HUES48 (cell line): ENCODE measurements at regions not wholly inside any gene's neighbourhood (a gene's known extent, or its start where the extent isn't known, plus 50 kb on each side); places are given as distances from the start of the nearest gene placed in this dataset.

ENCODE experiments used
- H3K27ac ChIP-seq: one replicate; pipeline ENCODE4 v1.7.0; 2013; ENCODE audit warnings: low read depth, low read length, inconsistent platforms
- H3K27me3 ChIP-seq: 2 replicates; pipeline ENCODE4 v1.6.1; 2013; ENCODE audit warnings: mild to moderate bottlenecking, low read length; ENCODE audit not compliant: control insufficient read depth, insufficient read depth
- H3K36me3 ChIP-seq: 2 replicates; pipeline ENCODE4 v1.6.1; 2013; ENCODE audit warnings: low read length; ENCODE audit not compliant: control insufficient read depth, insufficient read depth
- H3K4me1 ChIP-seq: 2 replicates; pipeline ENCODE4 v1.6.1; 2013; ENCODE audit warnings: mild to moderate bottlenecking, low read length; ENCODE audit not compliant: control insufficient read depth, insufficient read depth
- H3K4me3 ChIP-seq: 2 replicates; pipeline ENCODE4 v1.5.1; 2013; ENCODE audit warnings: mild to moderate bottlenecking, low read depth, low read length
- H3K9ac ChIP-seq: 2 replicates; pipeline ENCODE4 v1.6.1; 2013; ENCODE audit warnings: mild to moderate bottlenecking, low read depth, low read length, moderate library complexity
- H3K9me3 ChIP-seq: 2 replicates; pipeline ENCODE4 v1.6.1; 2013; ENCODE audit warnings: low read length; ENCODE audit not compliant: control insufficient read depth, insufficient read depth

DNA sequence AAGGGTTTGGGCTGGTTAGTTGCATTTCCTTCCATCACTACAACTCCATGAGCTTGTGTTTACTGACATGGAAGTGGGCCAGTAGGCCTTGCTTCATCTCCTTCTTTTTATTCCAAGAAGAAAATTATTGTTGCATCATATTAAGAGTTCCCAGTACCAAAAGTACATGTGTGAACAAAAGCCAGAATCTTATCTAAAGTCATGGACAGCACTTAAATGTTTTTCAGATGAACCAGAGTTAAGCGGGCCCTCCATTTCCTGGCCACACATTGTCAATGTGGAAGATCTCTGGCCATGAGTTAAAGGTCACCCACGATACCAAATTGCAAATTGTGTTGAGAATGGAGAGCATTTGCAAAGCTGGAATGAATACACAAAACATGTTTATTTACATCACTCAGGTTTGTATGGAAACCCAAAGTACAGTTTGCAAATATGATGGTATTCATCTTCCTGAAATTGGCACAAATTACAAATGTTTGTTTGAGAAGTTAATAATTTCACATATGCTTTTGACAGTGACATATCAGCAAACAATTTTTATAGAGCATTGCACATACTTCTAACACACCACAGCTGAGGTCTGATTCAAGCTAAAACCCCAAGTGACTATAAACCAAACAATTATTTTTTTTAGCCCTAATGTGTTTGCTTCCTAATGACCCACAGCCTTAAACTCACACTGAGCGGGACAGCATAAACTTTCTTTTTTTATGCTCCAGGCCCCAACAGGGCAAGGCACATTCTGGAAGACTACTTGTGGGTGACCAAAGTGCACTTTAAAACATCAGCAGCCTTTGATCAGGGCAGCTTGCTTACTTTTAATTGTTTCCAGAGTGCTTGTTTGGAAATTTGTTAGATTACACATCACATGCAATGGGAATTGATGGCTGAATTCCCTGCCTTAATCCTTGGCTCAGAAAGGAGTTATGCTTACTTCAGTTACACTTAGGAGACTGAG, 502.9 kb upstream of the SLIT2 start:
- no peak overlapping the region for H3K27ac ChIP-seq
- no peak overlapping the region for H3K9ac ChIP-seq
- H3K4me3 ChIP-seq: no peak overlapping the region
- no peaks in the 10 kb centered on the region for H3K9me3 ChIP-seq
- H3K36me3 ChIP-seq: no peaks in the 10 kb centered on the region
- no peaks in the 10 kb centered on the region for H3K4me1 ChIP-seq
- no peaks in the 10 kb centered on the region for H3K27me3 ChIP-seq

DNA sequence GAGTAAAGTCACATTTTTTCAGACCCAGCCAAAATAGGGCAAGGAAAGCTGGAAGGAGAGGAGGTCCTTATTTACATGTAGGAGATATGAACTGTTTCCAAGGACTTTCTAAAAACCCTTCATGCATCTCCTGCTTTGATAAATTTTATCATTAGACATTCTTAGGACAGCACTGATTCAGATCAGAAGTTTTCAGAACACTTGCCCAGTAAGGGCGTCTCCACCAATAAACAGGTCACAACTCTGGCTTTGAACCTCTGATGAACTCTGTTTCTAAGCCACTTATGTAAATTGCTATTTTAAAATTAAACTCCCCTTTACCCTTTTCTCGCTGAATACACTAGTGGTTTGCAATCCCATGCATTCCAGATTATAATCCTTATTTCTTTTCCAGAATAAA, 505.3 kb upstream of the SLIT2 start:
- no peaks in the 10 kb centered on the region for H3K4me1 ChIP-seq
- H3K27ac ChIP-seq: no peak overlapping the region
- H3K9me3 ChIP-seq: no peaks in the 10 kb centered on the region

DNA sequence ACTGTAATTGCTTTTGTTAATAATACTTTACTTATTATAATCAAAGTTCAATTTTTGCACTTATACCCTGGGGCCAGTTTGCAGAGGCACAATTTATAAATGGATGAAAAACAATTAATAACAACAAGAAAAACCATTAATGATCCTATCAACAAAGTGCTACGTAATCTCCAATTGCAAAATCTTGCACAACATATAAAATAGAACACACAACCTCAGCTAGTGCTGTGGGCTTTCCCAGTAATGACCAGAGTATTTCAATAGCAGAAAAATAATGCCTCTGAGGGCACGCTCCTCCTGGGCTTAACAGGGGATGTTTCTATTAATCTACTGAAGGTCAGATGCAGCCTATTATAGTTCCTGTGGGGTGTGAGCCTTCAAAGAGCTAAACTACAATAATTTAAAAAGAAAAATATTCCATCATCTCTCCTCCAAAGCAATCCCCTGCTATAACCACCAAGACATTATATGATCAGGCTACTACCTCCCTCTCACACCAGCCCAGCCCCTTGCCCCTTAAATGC, 508.5 kb upstream of the SLIT2 start:
- Histone ChIP-seq H3K4me1 (no peaks in the 10 kb centered on the region), H3K36me3 (no peaks in the 10 kb centered on the region), H3K4me3 (no peak overlapping the region), H3K9me3 (no peaks in the 10 kb centered on the region), H3K27me3 (no peaks in the 10 kb centered on the region), H3K9ac (no peak overlapping the region), H3K27ac (no peak overlapping the region)

More for the DNA sequence above, 505.3 kb upstream of the SLIT2 start:
- Histone ChIP-seq H3K9ac (no peak overlapping the region), H3K36me3 (no peaks in the 10 kb centered on the region), H3K27me3 (no peaks in the 10 kb centered on the region), H3K4me3 (no peak overlapping the region)

DNA sequence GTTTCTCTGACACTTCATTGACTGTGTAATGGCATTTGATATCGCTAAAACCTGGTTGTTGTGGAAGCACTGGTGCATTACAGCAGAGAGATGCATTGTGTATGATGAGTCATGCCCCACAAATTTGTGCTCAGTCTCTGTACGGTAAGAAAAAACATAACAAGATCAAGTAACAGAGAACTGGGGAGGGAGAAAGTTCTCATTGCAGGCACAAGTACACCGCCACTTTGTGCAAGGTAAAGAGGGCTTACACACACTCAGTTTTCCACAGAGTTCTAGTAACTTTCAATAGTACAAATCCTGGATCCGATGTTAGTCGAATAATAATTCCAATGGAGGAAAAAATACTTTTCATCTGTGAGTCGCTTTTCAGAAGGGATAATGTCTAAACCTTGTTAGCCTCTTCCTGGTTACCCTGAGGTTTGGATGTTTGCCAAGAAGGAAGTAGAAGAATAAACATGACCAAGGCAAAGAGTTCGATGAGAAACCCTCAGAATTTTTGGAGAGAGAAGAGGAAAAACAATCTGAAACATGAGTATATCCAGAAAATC, 512.5 kb upstream of the SLIT2 start:
- no peak overlapping the region for H3K27ac ChIP-seq
- no peak overlapping the region for H3K9ac ChIP-seq
- H3K9me3 ChIP-seq: no peaks in the 10 kb centered on the region
- H3K36me3 ChIP-seq: no peaks in the 10 kb centered on the region
- H3K4me1 ChIP-seq: no peaks in the 10 kb centered on the region
- no peak overlapping the region for H3K4me3 ChIP-seq
- no peaks in the 10 kb centered on the region for H3K27me3 ChIP-seq

DNA sequence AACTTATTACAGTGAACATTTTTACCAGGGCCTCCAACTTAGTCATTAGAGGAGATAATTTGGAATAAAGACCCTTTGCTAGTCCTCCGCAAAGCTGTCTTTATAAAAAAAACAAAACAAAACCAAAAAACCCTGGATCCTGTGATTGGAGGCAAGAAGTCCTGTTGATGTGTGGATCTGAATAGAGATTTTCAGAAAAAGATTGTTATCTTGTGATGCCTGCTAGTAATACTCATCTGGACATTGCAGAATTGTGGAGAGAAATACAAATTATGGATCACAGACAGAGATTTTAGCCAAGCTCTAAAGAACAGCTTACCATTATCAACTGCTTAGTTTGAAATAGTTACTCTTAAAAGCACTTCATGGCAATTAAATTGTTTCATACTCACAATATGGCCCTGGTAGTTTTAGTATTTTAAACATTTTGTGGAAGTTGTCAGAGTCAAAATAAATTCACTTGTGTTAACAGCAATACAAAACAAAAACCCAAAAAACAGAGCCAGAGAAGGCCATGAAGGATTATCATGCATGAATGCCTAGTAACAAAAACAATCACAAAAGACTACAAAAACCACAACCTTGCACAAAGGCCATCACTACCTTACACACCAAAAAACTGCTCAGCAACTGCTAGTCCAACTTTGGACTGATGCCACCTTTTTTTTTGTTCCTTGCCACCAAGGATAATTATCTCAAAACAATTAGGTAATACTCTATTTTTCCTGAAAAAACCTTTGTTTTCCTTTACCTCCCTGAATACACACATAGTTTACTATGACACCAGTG, 514.5 kb upstream of the SLIT2 start:
- Histone ChIP-seq H3K9me3 (no peaks in the 10 kb centered on the region), H3K4me1 (no peaks in the 10 kb centered on the region), H3K9ac (no peak overlapping the region), H3K36me3 (no peaks in the 10 kb centered on the region), H3K27me3 (no peaks in the 10 kb centered on the region), H3K4me3 (no peak overlapping the region), H3K27ac (no peak overlapping the region)

DNA sequence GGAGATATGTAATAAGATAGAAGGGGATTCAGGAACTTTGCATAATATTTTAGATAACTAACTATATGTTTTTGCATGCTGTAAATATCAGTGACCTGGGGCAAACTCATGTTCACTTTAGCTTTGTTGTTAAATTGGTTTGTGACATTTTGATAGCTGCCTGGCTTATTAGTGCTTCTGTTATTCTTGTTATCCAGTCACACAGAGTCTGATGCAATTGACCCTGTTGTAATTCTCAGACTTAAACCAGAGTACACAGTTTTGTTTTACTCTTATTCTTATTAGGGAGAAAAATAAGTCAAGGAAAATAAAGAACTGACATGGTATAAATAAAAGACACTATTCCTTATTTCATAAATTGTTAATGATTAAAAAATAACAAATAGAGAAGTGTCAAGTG, 516.7 kb upstream of the SLIT2 start:
- Histone ChIP-seq H3K9me3 (peaks cover 3% of the 10 kb centered on the region; the same call in 1 of the 2 replicates), H3K9ac (no peak overlapping the region), H3K4me3 (no peak overlapping the region), H3K27me3 (no peaks in the 10 kb centered on the region), H3K4me1 (no peaks in the 10 kb centered on the region), H3K27ac (no peak overlapping the region), H3K36me3 (no peaks in the 10 kb centered on the region)

DNA sequence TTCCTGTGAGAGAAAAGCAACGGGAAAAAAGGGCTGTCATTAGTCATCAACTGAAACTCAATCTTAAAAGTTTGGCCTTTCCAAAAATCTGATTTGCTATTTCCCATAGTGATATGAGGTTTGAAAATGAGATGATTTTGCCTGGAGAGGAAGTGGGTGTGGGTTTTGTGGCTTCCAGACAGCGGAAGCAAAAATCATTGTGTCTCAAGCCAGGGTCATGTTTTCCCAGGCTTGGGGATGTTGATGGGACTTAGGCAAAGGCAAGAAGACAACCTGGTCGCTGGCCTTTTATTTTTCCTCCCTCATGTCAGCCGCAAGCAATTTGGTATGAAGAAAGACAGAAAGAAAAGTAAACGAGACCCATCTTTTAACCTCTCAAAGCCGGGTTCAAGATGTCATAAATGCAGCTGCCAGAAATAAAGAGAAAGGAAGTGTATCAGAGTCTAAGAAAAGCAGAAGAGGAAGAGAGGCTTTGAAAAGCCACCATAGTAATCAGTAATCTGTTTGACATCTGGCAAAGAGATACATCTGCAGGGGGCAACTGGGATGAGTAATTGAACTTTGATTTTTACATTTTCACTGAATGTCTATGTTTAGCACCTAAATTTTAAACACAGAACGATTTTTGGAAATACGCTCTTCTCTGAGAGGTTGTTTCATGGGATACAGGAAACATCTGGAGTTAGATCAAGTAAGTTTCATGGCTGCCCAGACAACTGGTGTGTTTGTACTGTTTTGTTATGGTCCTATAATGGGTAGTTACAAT, 521.6 kb upstream of the SLIT2 start:
- H3K27me3 ChIP-seq: no peaks in the 10 kb centered on the region
- no peak overlapping the region for H3K9ac ChIP-seq
- no peak overlapping the region for H3K27ac ChIP-seq
- H3K9me3 ChIP-seq: peaks cover 3% of the 10 kb centered on the region; the same call in 1 of the 2 replicates
- no peak overlapping the region for H3K4me3 ChIP-seq
- no peaks in the 10 kb centered on the region for H3K36me3 ChIP-seq
- no peaks in the 10 kb centered on the region for H3K4me1 ChIP-seq

DNA sequence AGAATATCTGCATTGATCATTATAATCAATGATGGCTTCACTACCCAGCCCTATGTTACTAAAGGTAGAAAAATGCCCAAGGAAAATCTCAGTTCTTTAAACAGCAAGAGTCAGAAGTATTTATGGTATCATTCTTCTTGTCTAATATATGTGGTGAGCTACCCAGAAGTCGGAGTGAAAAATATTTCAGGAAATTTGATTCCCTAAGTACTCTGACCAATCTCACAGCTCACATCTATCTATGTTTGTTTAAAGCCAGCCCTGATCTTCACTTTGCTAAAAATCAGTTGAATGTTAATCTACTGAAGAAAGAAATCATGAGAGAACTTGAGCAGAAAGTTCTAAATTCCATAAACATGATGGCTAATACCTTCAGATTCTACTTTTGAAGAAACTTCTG, 522.9 kb upstream of the SLIT2 start:
- Histone ChIP-seq H3K9me3 (peaks cover 3% of the 10 kb centered on the region; the same call in 1 of the 2 replicates), H3K4me1 (no peaks in the 10 kb centered on the region), H3K9ac (no peak overlapping the region), H3K27me3 (no peaks in the 10 kb centered on the region), H3K36me3 (no peaks in the 10 kb centered on the region), H3K4me3 (no peak overlapping the region), H3K27ac (no peak overlapping the region)

DNA sequence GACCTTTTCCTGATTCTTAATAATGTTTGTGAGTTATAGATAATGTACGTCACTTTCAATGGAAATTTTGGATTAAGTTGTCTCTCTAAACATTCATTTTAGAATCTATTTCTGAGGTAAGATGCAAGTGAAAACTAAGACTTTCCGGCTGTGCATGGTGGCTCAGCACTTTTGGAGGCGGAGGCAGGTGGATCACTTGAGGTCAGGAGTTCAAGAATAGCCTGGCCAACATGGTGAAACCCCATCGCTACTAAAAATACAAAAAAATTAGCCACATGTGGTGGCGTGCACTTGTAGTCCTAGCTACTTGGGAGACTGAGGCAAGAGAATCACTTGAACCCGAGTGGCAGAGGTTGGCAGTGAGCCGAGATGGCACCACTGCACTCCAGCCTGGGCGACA, 524.6 kb upstream of the SLIT2 start:
- H3K9ac ChIP-seq: no peak overlapping the region
- peaks cover 3% of the 10 kb centered on the region; the same call in 1 of the 2 replicates for H3K9me3 ChIP-seq
- H3K27me3 ChIP-seq: no peaks in the 10 kb centered on the region
- H3K27ac ChIP-seq: no peak overlapping the region
- no peak overlapping the region for H3K4me3 ChIP-seq
- no peaks in the 10 kb centered on the region for H3K36me3 ChIP-seq
- no peaks in the 10 kb centered on the region for H3K4me1 ChIP-seq

DNA sequence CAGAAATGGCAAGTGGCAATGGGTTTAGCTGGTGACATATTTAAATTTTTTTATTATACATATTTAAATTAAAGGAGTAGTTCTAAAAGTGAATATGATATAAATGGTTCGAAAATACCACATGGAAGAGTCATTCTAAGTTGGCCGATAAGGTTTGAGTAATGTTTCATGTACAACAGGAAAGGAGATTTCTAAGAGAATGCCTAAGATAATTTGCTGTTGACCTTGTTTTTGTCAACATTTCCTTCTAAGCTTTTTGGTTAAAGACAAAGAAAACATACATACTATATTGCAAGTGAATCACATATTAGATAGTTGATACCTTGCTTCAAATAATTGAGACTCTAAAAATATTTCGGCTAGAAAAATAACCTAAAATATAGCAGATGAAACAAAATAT, 526.6 kb upstream of the SLIT2 start:
- Histone ChIP-seq H3K36me3 (no peaks in the 10 kb centered on the region), H3K4me3 (no peak overlapping the region), H3K27ac (no peak overlapping the region), H3K9me3 (no peaks in the 10 kb centered on the region), H3K4me1 (no peaks in the 10 kb centered on the region), H3K27me3 (no peaks in the 10 kb centered on the region), H3K9ac (no peak overlapping the region)
